GM12892 (cell line): ENCODE measurements at regions not wholly inside any gene's neighbourhood (a gene's known extent, or its start where the extent isn't known, plus 50 kb on each side); places are given as distances from the start of the nearest gene placed in this dataset.
"Not testable (repeated sequence)": the region's sequence is repeated elsewhere in the genome, so short reads cannot be mapped to it uniquely, and the experiment has no call there.

ENCODE experiments used
- DNase-seq: peaks from one replicate; pipeline ENCODE4 v3.0.0; 2011; ENCODE audit not compliant: insufficient read length
- FAIRE-seq: peaks from 2 replicates; lab custom pipeline; 2011; peaks lifted over from hg19 to GRCh38; lab: Jason Lieb, UNC
- POLR2A ChIP-seq: IDR thresholded peaks from 2 replicates; pipeline ENCODE4 v1.6.1; 2011; ENCODE audit warnings: low read depth, low read length, control low read depth
- POLR2AphosphoS5 ChIP-seq: IDR thresholded peaks from 2 replicates; pipeline ENCODE4 v1.6.1; 2011; ENCODE audit warnings: low read depth, low read length, control low read depth
- TAF1 ChIP-seq: IDR thresholded peaks from 2 replicates; pipeline ENCODE4 v1.6.1; 2011; ENCODE audit warnings: low read depth, mild to moderate bottlenecking, control low read depth, low read length, borderline replicate concordance

- no peak for FAIRE-seq
Measured at GRCh38 chr5:28344836-28345433, 1306.5 kb upstream of the CDH9 start.

DNA sequence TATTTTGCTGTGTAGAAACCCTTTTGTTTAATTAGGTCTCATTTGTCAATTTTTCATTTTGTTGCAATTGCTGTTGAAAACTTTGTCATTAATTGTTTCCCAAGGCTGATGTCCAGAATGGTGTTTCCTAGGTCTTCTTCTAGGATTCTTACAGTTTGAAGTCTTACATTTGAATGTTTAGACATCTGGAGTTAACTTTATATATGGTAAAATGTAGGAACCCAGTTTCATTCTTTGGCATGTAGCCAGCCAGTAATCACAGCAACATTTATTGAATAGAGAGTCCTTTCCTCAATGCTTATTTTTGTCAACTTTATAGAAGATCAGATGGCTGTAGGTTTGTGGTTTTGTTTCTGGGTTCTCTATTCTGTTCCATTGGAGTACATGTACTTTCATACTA is 1290.8 kb upstream of the CDH9 start:
- DNase-seq (no peak), FAIRE-seq (no peak)
- TF ChIP-seq POLR2AphosphoS5 (no peak), TAF1 (no peak), POLR2A (no peak)

More at GRCh38 chr5:28344836-28345433, 1306.5 kb upstream of the CDH9 start:
- no peak for DNase-seq
- TF ChIP-seq POLR2AphosphoS5: no peak
- TF ChIP-seq POLR2A: no peak
- TF ChIP-seq TAF1: no peak

- no peak for FAIRE-seq
- TF ChIP-seq TAF1 (no peak), POLR2AphosphoS5 (no peak), POLR2A (no peak)
- no peak for DNase-seq
Measured at GRCh38 chr5:28328681-28329080, 1290.3 kb upstream of the CDH9 start.

DNA sequence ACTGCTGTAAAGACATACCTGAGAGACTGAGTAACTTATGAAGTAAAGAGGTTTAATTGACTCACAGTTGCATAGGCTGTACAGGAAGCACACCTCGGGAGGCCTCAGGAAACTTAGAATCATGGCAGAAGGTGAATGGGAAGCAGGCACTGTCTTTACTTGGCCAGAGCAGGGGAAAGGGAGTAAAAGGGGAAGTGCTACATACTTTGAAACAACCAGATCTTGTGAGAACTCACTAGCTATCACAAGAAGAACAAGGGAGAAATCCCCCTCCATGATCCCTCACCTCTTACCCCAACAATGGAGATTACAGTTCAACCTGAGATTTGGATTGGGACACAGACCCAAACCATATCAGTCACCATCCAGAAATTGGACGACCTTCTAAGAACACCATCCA is 1285.8 kb upstream of the CDH9 start:
- FAIRE-seq (no peak), DNase-seq (no peak)
- TF ChIP-seq POLR2AphosphoS5: no peak
- TF ChIP-seq TAF1: no peak
- TF ChIP-seq POLR2A: no peak

- DNase-seq: no peak
- no peak for FAIRE-seq
- TF ChIP-seq POLR2AphosphoS5 (no peak), POLR2A (no peak), TAF1 (no peak)
Measured at GRCh38 chr5:28313953-28314352, 1275.6 kb upstream of the CDH9 start.

- no peak for DNase-seq
- no peak for FAIRE-seq
- TF ChIP-seq POLR2A (no peak), POLR2AphosphoS5 (no peak), TAF1 (no peak)
Measured at GRCh38 chr5:28313321-28313951, 1275.0 kb upstream of the CDH9 start.

GRCh38 chr5:28310696-28311095 is 1272.3 kb upstream of the CDH9 start:
- DNase-seq (no peak), FAIRE-seq (no peak)
- no peak for TF ChIP-seq POLR2AphosphoS5
- no peak for TF ChIP-seq POLR2A
- TF ChIP-seq TAF1: no peak

GRCh38 chr5:28305891-28306290 is 1267.5 kb upstream of the CDH9 start:
- TF ChIP-seq POLR2A: no peak
- no peak for TF ChIP-seq POLR2AphosphoS5
- no peak for TF ChIP-seq TAF1
- DNase-seq (no peak), FAIRE-seq (no peak)

- no peak for TF ChIP-seq TAF1
- TF ChIP-seq POLR2AphosphoS5: no peak
- TF ChIP-seq POLR2A: no peak
- DNase-seq (no peak), FAIRE-seq (no peak)
Measured at GRCh38 chr5:28301712-28302111, 1263.3 kb upstream of the CDH9 start.

GRCh38 chr5:28296254-28297013 is 1258.0 kb upstream of the CDH9 start:
- TF ChIP-seq POLR2A (no peak), TAF1 (no peak), POLR2AphosphoS5 (no peak)
- FAIRE-seq (no peak), DNase-seq (no peak)

- not testable (repeated sequence) for DNase-seq, FAIRE-seq
Measured at GRCh38 chr5:28287021-28287420, 1248.6 kb upstream of the CDH9 start.

- no peak for FAIRE-seq
- TF ChIP-seq TAF1 (no peak), POLR2A (no peak), POLR2AphosphoS5 (no peak)
- DNase-seq: no peak
Measured at GRCh38 chr5:28286566-28286965, 1248.2 kb upstream of the CDH9 start.
